ENCODE measurements at regions not wholly inside any gene's neighbourhood (a gene's known extent, or its start where the extent isn't known, plus 50 kb on each side); places are given as distances from the start of the nearest gene placed in this dataset.

- TF ChIP-seq CTCF (IDR thresholded peaks at IDR 0.05) = no peak
- no peak for TF ChIP-seq POLR2A (IDR thresholded peaks at IDR 0.05)
- no peak for TF ChIP-seq EP300 (IDR thresholded peaks at IDR 0.05)
Measured at GRCh38 chr4:62881901-62882300, 1527.3 kb downstream of the TECRL start.

All from ovary (tissue), 3 donors.